Suprapubic skin (tissue), 4 donors: ENCODE measurements at regions not wholly inside any gene's neighbourhood (a gene's known extent, or its start where the extent isn't known, plus 50 kb on each side); places are given as distances from the start of the nearest gene placed in this dataset.

Source experiments
- DNase-seq, 2 donors: peaks; one replicate each; pipeline ENCODE4 v3.0.0-alpha.2; 2019; ENCODE audit warnings: low spot score in 2 of 2
- H3K27ac ChIP-seq: fragments of 200-600 bp; sonication (generic); one replicate; pipeline ENCODE4 v1.5.1; 2019
- H3K27me3 ChIP-seq: fragments of 200-600 bp; sonication (generic); one replicate; pipeline ENCODE4 v1.5.1; 2019
- H3K36me3 ChIP-seq: fragments of 200-600 bp; sonication (generic); one replicate; pipeline ENCODE4 v1.5.1; 2019
- H3K4me1 ChIP-seq: fragments of 200-600 bp; sonication (generic); one replicate; pipeline ENCODE4 v1.5.1; 2019
- H3K4me3 ChIP-seq: fragments of 200-600 bp; sonication (generic); one replicate; pipeline ENCODE4 v1.5.1; 2019; ENCODE audit warnings: mild to moderate bottlenecking
- H3K9me3 ChIP-seq: fragments of 200-600 bp; sonication (generic); one replicate; pipeline ENCODE4 v1.5.1; 2019
- EP300 ChIP-seq: sonication (generic); formaldehyde crosslinking; IDR thresholded peaks from one replicate; pipeline ENCODE4 v1.6.1; 2017; ENCODE audit warnings: antibody characterized with exemption
- POLR2A ChIP-seq, 2 donors: fragments of 450-650 bp; IDR thresholded peaks; one replicate each; pipeline ENCODE4 v1.6.1; 2017; ENCODE audit warnings: antibody characterized with exemption in 2 of 2, mild to moderate bottlenecking in 2 of 2, moderate library complexity in 2 of 2
- POLR2AphosphoS5 ChIP-seq, 3 donors: sonication (generic); formaldehyde crosslinking; IDR thresholded peaks; one replicate each; pipeline ENCODE4 v1.6.1; 2017; ENCODE audit warnings: antibody characterized with exemption in 3 of 3
- WGBS: methylation state at CpG from one replicate; pipeline ENCODE4 v1.1.5; 2018; 5-methylcytosine and 5-hydroxymethylcytosine counted together
- TF ChIP-seq, protein P1 (sequence below), 2 donors: fragments of 200-600 bp in 1 of 2; fragments of 450-650 bp in 1 of 2; sonication (generic) in 1 of 2; IDR thresholded peaks; one replicate each; pipeline ENCODE4 v1.5.1; 2016 to 2019; ENCODE audit warnings: antibody characterized with exemption in 2 of 2, mild to moderate bottlenecking in 1 of 2, moderate library complexity in 1 of 2

DNA sequence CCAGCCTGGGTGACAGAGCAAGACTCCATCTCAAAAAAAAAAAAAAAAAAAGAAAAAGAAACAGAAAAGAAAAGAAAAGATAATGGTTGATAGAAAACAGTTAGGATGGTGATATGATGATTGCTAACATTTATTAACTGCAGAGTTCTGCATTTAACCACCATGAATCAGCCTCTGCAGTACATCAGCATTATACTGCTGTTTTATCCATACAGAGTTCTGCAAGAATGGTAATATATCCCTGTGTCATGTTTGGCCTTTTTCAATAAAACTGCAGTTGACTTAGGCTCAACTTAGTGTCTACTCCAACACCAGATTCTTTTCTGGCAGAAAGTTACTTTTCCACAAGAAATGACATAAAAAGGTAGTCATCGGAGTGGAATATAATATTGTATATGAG lies 62.6 kb downstream of the DUSP6 start:
- Histone ChIP-seq H3K9me3 (no peaks in the 10 kb centered on the region), H3K4me3 (no peak overlapping the region), H3K4me1 (no peaks in the 10 kb centered on the region), H3K27me3 (no peaks in the 10 kb centered on the region), H3K36me3 (no peaks in the 10 kb centered on the region), H3K27ac (no peak overlapping the region)
- WGBS, result 98% methylated on average over 1 of the region's 1 CpG
- DNase-seq, result no peak
- TF ChIP-seq EP300 (no peak), POLR2A (IDR thresholded peaks at IDR 0.05) (no peak), POLR2AphosphoS5 (IDR thresholded peaks at IDR 0.05) (no peak)
- TF ChIP-seq, protein P1, sequence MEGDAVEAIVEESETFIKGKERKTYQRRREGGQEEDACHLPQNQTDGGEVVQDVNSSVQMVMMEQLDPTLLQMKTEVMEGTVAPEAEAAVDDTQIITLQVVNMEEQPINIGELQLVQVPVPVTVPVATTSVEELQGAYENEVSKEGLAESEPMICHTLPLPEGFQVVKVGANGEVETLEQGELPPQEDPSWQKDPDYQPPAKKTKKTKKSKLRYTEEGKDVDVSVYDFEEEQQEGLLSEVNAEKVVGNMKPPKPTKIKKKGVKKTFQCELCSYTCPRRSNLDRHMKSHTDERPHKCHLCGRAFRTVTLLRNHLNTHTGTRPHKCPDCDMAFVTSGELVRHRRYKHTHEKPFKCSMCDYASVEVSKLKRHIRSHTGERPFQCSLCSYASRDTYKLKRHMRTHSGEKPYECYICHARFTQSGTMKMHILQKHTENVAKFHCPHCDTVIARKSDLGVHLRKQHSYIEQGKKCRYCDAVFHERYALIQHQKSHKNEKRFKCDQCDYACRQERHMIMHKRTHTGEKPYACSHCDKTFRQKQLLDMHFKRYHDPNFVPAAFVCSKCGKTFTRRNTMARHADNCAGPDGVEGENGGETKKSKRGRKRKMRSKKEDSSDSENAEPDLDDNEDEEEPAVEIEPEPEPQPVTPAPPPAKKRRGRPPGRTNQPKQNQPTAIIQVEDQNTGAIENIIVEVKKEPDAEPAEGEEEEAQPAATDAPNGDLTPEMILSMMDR (IDR thresholded peaks at IDR 0.05), result no peak

DNA sequence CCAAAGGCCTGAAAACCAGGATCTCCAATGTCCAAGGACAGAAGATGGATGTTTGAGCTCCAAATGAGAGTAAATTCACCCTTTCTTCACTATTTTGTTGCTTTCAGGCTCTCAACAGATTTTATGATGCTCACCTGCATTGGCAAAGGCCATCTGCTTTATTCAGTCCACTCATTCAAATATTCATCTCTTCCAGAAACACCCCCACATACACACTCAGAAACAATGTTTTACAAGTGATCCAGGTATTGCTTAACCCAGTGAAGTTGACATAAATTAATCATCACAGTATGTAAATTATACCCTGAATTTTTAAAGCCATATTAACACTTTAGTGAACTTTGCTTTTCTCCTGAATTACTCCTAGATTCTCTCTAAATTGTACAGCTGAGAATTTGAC lies 63.3 kb downstream of the DUSP6 start:
- TF ChIP-seq, protein P1 (IDR thresholded peaks at IDR 0.05), result no peak
- TF ChIP-seq EP300, result no peak
- TF ChIP-seq POLR2AphosphoS5 (IDR thresholded peaks at IDR 0.05), result no peak
- no peak for TF ChIP-seq POLR2A (IDR thresholded peaks at IDR 0.05)
- Histone ChIP-seq H3K36me3 (no peaks in the 10 kb centered on the region), H3K4me1 (no peaks in the 10 kb centered on the region), H3K27me3 (no peaks in the 10 kb centered on the region), H3K4me3 (no peak overlapping the region), H3K27ac (no peak overlapping the region), H3K9me3 (no peaks in the 10 kb centered on the region)
- DNase-seq, result no peak

DNA sequence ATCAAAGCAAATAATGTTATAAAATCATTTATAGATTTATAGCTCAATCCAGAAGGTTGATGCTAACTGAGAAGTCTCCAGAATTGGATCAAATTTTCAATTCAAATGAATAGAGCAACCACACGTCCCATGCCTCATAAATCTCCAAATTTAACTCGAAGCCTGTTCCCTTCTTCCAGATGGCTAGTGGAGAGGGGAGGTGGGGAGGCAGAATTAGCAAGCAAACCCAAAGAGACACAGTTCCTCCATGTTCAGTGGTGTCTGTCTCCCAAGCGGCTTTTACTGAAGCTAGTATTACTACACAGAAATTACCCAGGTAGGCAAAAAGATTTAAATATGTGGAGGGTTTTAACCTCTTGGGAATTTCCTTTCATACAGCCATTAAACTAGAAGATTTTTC lies 65.8 kb downstream of the DUSP6 start:
- Histone ChIP-seq H3K27ac (no peak overlapping the region), H3K4me1 (peaks cover 2% of the 10 kb centered on the region), H3K36me3 (no peaks in the 10 kb centered on the region), H3K27me3 (no peaks in the 10 kb centered on the region), H3K4me3 (no peak overlapping the region), H3K9me3 (no peaks in the 10 kb centered on the region)
- DNase-seq, result no peak
- TF ChIP-seq POLR2A (IDR thresholded peaks at IDR 0.05) (no peak), EP300 (no peak), POLR2AphosphoS5 (IDR thresholded peaks at IDR 0.05) (no peak)
- TF ChIP-seq, protein P1 (IDR thresholded peaks at IDR 0.05), result no peak
- WGBS, result 78% methylated on average over 3 of the region's 3 CpGs

DNA sequence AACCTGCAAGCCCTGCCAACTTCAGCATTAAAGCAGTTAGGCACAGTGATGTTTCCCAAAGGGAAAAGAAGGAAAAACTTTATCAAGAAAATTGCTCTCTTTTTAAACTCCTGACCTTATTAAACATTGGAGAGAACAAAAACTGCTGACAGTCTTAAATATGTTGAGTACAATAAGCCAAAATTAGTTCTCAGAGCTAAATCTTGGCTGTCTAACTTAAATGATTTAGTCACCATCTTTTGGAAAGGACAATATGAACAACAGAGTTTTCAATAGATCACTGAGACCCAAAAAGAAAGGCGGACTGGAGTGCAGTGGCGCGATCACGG lies 70.8 kb downstream of the DUSP6 start:
- H3K27ac ChIP-seq, result no peak overlapping the region
- WGBS, result 86% methylated on average over 4 of the region's 4 CpGs
- DNase-seq, result no peak
- no peaks in the 10 kb centered on the region for H3K27me3 ChIP-seq
- TF ChIP-seq EP300, result no peak
- TF ChIP-seq, protein P1 (IDR thresholded peaks at IDR 0.05), result no peak
- no peak for TF ChIP-seq POLR2AphosphoS5 (IDR thresholded peaks at IDR 0.05)
- no peak for TF ChIP-seq POLR2A (IDR thresholded peaks at IDR 0.05)
- H3K4me3 ChIP-seq, result no peak overlapping the region
- H3K4me1 ChIP-seq, result peaks cover 7% of the 10 kb centered on the region
- H3K36me3 ChIP-seq, result no peaks in the 10 kb centered on the region
- no peaks in the 10 kb centered on the region for H3K9me3 ChIP-seq

DNA sequence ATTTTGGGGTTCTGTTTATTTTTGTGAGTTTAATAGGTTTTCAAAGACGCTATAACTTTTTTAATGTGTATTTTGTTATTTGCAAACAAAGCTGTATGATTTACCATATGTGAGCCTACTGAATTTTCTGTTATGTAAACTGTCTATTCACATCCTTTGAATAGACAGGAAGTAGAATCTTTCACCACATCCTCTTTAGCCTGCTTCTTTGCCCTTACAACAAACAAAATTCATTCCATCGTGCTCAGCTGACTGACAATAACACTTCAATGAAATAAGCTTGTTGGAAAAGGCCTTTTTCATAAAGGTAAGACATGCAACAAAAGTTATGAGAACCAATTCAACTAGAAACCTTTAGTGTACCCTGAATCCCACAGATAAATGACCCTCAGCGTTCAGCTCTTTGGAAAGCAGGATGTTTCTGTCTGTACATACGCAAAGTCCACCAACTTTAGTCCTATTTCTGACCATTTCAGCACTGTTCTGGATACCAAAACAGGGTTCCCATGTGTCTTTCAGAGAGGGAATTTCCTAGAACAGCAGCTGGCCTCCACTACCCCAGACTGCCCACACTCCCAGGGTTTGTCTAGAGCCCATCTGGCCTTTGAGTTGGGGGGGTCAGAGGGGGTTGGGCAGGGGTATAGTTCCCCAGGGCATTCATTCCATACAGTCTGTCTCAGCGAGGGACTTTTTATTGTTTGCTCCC lies 71.3 kb downstream of the DUSP6 start:
- Histone ChIP-seq H3K4me3 (no peak overlapping the region), H3K9me3 (no peaks in the 10 kb centered on the region), H3K27ac (no peak overlapping the region), H3K27me3 (no peaks in the 10 kb centered on the region), H3K36me3 (no peaks in the 10 kb centered on the region), H3K4me1 (peaks cover 7% of the 10 kb centered on the region)
- no peak for DNase-seq
- TF ChIP-seq POLR2A (IDR thresholded peaks at IDR 0.05) (no peak), POLR2AphosphoS5 (IDR thresholded peaks at IDR 0.05) (no peak), EP300 (no peak)
- TF ChIP-seq, protein P1 (IDR thresholded peaks at IDR 0.05), result no peak
- WGBS, result 46% methylated on average over 5 of the region's 5 CpGs
